ENCODE measurements at regions not wholly inside any gene's neighbourhood (a gene's known extent, or its start where the extent isn't known, plus 50 kb on each side); places are given as distances from the start of the nearest gene placed in this dataset.

- TF ChIP-seq CTCF (IDR thresholded peaks at IDR 0.05; ENCODE audit: borderline replicate concordance, extremely low read depth, low read length, poor library complexity, severe bottlenecking) (no peak), EZH2 (IDR thresholded peaks at IDR 0.05; ENCODE audit: borderline replicate concordance, low read depth, low read length, severe bottlenecking) (no peak)
Observed at GRCh38 chr16:20181949-20182348, 108.3 kb upstream of the GPR139 start.
